ENCODE measurements at regions not wholly inside any gene's neighbourhood (a gene's known extent, or its start where the extent isn't known, plus 50 kb on each side); places are given as distances from the start of the nearest gene placed in this dataset.

DNA sequence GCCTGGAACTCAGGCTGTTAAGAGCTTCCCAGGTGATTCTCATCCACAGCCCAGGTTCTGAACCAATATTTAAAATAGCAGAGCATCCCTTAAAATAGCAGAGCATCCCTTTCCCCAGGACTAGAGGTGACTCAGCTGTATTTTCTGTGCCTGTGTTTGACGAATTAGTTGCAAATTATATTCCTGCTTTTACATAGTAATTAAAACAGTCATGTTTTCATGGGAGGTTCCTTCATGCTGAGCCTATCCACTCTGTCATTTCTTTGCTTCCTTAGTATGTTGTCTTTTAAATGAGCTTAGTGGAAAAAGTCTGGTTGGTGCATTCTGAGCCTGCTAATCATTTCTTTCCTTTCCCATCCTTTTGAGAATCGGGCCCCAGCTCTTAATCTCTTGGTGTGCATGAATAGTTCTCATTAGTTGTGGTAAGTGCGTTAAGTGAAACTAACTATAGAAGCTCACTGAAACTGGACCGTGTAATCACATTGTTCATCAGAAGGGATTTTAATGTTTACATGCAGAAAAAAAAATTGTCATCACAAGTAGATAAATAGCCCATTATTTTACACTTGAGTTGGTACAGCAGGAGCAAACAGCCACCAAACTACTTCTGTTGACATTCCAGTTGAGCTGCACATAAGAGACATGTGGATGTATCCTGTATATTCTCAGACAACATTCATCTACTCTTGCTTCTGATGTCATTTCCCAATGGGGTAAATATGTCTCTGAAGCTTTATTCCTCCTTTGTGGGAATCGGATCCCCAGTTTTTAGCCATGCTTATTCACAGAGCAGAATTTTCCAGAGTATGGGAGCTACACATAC is 596.9 kb upstream of the WWC1 start:
- Histone ChIP-seq H3K4me3 (no peak overlapping the region), H3K27me3 (replicated peaks in 1 of 7) (no peaks in the 10 kb centered on the region), H3K36me3 (no peaks in the 10 kb centered on the region), H3K27ac (no peak overlapping the region), H3K4me1 (no peaks in the 10 kb centered on the region), H3K9me3 (no peaks in the 10 kb centered on the region)
- no peak for DNase-seq
- WGBS, 5 donors, result 78 to 88% (median 84%) methylated on average over 5 of the region's 5 CpGs
- intact Hi-C loops (cut with DNase I; ENCODE audit: low total_unique reads), result no loop called here
- TF ChIP-seq POLR2AphosphoS5 (IDR thresholded peaks at IDR 0.05) (no peak), CTCF (IDR thresholded peaks at IDR 0.05 in 8 of 11, conservative IDR thresholded peaks at IDR 0.05 in 3 of 11) (no peak), POLR2A (IDR thresholded peaks at IDR 0.05) (no peak)

- intact Hi-C loops (cut with DNase I; ENCODE audit: low total_unique reads), result no loop called here
- Histone ChIP-seq H3K27ac (no peak overlapping the region), H3K4me3 (no peak overlapping the region), H3K36me3 (no peaks in the 10 kb centered on the region), H3K9me3 (no peaks in the 10 kb centered on the region), H3K4me1 (no peaks in the 10 kb centered on the region), H3K27me3 (replicated peaks in 1 of 7) (no peaks in the 10 kb centered on the region)
- TF ChIP-seq POLR2A (IDR thresholded peaks at IDR 0.05) (no peak), CTCF (IDR thresholded peaks at IDR 0.05 in 8 of 11, conservative IDR thresholded peaks at IDR 0.05 in 3 of 11) (no peak), POLR2AphosphoS5 (IDR thresholded peaks at IDR 0.05) (no peak)
- no peak for DNase-seq
- 74 to 93% (median 82%) methylated on average over 10 of the region's 10 CpGs for WGBS, 5 donors
These were observed 594.7 kb upstream of the WWC1 start for GRCh38 chr5:167696558-167697314.

GRCh38 chr5:167699432-167699831 is 592.0 kb upstream of the WWC1 start:
- intact Hi-C loops (cut with DNase I; ENCODE audit: low total_unique reads), result no loop called here
- no peak overlapping the region for H3K4me3 ChIP-seq
- no peaks in the 10 kb centered on the region for H3K36me3 ChIP-seq
- DNase-seq, result no peak
- TF ChIP-seq POLR2A (IDR thresholded peaks at IDR 0.05) (no peak), CTCF (IDR thresholded peaks at IDR 0.05 in 8 of 11, conservative IDR thresholded peaks at IDR 0.05 in 3 of 11) (no peak), POLR2AphosphoS5 (IDR thresholded peaks at IDR 0.05) (no peak)
- H3K4me1 ChIP-seq, result no peaks in the 10 kb centered on the region
- H3K9me3 ChIP-seq, result no peaks in the 10 kb centered on the region
- 9 to 43% (median 21%) methylated on average over 1 of the region's 1 CpG for WGBS, 5 donors
- H3K27ac ChIP-seq, result no peak overlapping the region
- no peaks in the 10 kb centered on the region for H3K27me3 ChIP-seq (replicated peaks in 1 of 7)

GRCh38 chr5:167701051-167701450 is 590.4 kb upstream of the WWC1 start:
- no peak overlapping the region for H3K27ac ChIP-seq
- TF ChIP-seq POLR2AphosphoS5 (IDR thresholded peaks at IDR 0.05), result no peak
- no peak overlapping the region for H3K4me3 ChIP-seq
- DNase-seq, result no peak
- H3K9me3 ChIP-seq, result no peaks in the 10 kb centered on the region
- no peaks in the 10 kb centered on the region for H3K4me1 ChIP-seq
- intact Hi-C loops (cut with DNase I; ENCODE audit: low total_unique reads), result no loop called here
- no peaks in the 10 kb centered on the region for H3K36me3 ChIP-seq
- no peaks in the 10 kb centered on the region for H3K27me3 ChIP-seq (replicated peaks in 1 of 7)
- 86 to 93% (median 92%) methylated on average over 1 of the region's 1 CpG for WGBS, 5 donors
